HG03025 (cell line): ENCODE measurements at regions not wholly inside any gene's neighbourhood (a gene's known extent, or its start where the extent isn't known, plus 50 kb on each side); places are given as distances from the start of the nearest gene placed in this dataset.

Source experiments
- ATAC-seq: cut with Tn5 transposase; IDR thresholded peaks from one replicate; pipeline ENCODE4 v1.9.1; 2021; ENCODE audit warnings: mild to moderate bottlenecking, moderate library complexity; ENCODE audit not compliant: unreplicated experiment, low FRiP score

DNA sequence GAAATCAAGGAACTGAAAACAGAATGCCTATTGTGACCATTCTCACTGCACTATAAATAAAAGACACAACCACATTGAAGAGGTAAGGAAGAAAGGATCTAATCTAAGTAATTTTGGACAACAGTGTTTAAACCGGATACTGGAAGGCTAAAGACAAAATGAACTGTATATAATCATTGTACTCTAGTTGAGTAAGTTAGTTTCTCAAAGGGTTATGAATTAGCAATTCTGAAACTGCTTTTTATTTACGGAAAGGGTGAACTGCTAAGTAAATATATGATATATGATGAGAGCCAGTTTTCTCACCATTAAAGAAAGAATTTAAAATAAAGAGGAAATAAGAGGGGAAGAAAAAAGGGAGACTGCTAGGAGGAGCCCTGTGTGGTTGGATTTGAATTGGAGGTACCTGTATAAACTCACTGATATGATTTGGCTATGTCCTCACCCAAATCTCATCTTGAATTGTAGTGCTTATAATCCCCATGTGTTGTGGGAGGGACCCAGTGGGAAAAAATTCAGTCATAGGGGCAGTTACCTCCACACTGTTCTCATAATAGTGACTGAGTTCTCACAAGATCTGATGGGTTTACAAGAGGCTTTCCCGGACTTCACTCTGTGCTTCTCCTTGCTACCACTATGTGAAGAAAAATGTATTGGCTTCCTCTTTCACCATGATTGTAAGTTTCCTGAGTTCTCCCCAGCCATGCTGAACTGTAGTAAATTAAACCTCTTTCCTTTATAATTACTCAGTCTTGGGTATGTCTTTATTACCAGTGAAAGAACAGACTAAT is 607.7 kb downstream of the PYDC2 start:
- ATAC-seq, result peak; percentile 62

DNA sequence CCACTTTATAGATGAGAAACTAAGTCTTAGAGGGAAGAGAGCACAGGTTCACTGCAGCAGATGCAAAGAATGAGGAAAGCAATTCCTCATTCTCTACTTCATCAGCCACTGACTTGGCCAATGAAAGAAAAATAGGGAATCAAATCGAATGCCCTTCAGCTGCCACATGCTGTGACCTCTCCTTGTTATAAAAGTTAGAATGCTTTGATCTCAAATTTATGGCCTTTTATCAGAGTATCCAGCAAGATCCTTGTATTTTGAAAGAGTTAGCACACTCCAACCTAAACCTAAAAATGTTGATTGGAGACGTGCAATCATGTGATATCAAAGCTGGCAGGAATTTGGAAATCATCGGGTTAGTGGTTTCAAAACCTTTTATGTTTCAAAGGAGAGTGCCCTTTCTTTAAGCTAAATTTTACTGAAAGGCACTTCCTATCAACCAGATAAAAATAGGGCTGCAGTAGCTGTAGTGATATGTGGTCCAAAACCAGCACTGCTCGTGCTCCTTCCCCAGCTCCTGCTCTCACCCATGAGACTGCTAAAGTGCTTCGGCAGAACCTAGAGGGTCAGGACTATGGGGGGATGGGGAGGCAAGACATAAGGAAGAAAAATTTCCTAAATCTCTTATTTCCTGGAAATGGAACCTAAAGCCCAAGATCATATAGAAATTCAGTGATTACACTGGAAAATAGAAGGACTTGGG is 617.0 kb downstream of the PYDC2 start:
- ATAC-seq, result no peak

DNA sequence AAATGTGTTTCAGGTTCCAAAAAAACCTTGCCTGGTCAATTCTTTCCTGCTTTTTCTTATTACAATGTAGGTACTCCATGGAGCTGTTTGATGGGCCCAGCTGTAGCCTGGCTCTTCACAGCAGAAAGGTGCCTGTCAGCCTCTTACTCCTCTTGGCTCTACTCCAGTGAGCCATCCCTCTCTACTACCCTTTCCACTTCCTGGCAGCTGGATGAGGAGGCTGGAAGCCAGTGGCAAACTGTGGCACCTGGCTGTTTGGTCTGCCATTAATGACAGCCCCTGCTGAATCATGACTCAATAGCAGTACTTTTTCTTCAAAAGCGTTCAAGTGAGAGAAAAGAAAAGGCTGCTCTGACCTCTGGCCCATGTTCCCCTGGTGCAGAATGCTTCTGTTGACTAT is 618.1 kb downstream of the PYDC2 start:
- no peak for ATAC-seq

DNA sequence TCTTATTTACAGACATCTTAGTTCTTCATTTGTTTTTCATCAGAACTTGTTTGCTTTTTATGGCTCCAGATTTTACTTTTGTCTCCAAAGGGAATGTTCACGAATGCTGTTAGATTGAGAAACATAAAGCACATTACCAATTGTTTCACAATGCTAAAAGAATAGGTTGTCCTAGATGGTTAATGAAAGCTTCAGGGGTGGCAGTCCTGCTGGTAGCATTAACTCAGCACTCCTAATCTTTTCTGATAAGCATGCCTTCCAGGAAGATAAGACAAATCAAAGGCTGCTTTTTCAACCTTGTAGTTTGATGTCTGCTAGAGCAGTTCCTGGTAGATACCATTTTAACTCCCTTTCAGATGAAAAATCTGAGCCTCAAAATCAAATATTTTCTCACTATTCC is 619.4 kb downstream of the PYDC2 start:
- ATAC-seq, result no peak

- ATAC-seq, result peak; percentile 96
These were observed 622.0 kb downstream of the PYDC2 start for GRCh38 chr3:192082730-192083660.
